Chondrocyte (in vitro differentiated cells): ENCODE measurements at regions not wholly inside any gene's neighbourhood (a gene's known extent, or its start where the extent isn't known, plus 50 kb on each side); places are given as distances from the start of the nearest gene placed in this dataset.

ENCODE experiments used
- DNase-seq: peaks from one replicate; pipeline ENCODE4 v3.0.0; 2021; ENCODE audit warnings: mixed read lengths, low spot score
- H3K27ac Mint-ChIP-seq: one replicate; pipeline ENCODE4 v1.8.0; 2021; ENCODE audit warnings: mild to moderate bottlenecking, moderate library complexity, mixed read lengths; ENCODE audit not compliant: unreplicated experiment
- H3K27me3 Mint-ChIP-seq: 2 replicates; pipeline ENCODE4 v1.8.0; 2021; ENCODE audit warnings: low read depth, mixed read lengths
- H3K36me3 Mint-ChIP-seq: 2 replicates; pipeline ENCODE4 v1.8.0; 2021; ENCODE audit warnings: low read depth, mixed read lengths
- H3K4me1 Mint-ChIP-seq: 2 replicates; pipeline ENCODE4 v1.8.0; 2021; ENCODE audit warnings: low read depth, mild to moderate bottlenecking, mixed read lengths
- H3K4me3 Mint-ChIP-seq: one replicate; pipeline ENCODE4 v1.8.0; 2021; ENCODE audit warnings: mild to moderate bottlenecking, moderate library complexity, mixed read lengths; ENCODE audit not compliant: unreplicated experiment
- H3K9me3 Mint-ChIP-seq: 2 replicates; pipeline ENCODE4 v1.8.0; 2021; ENCODE audit warnings: low read depth, mixed read lengths
- TF ChIP-seq, protein P1 (sequence below): fragments of 200-600 bp; sonication (generic); IDR thresholded peaks from 2 replicates; pipeline ENCODE4 v1.5.0; 2021; ENCODE audit warnings: antibody characterized with exemption, mild to moderate bottlenecking, moderate library complexity

- Mint-ChIP-seq H3K9me3 (no peaks in the 10 kb centered on the region), H3K4me3 (no peak overlapping the region), H3K4me1 (peaks cover 3% of the 10 kb centered on the region), H3K27ac (peak overlapping the region; percentile 32), H3K27me3 (peaks cover 2% of the 10 kb centered on the region), H3K36me3 (no peaks in the 10 kb centered on the region)
- TF ChIP-seq, protein P1, sequence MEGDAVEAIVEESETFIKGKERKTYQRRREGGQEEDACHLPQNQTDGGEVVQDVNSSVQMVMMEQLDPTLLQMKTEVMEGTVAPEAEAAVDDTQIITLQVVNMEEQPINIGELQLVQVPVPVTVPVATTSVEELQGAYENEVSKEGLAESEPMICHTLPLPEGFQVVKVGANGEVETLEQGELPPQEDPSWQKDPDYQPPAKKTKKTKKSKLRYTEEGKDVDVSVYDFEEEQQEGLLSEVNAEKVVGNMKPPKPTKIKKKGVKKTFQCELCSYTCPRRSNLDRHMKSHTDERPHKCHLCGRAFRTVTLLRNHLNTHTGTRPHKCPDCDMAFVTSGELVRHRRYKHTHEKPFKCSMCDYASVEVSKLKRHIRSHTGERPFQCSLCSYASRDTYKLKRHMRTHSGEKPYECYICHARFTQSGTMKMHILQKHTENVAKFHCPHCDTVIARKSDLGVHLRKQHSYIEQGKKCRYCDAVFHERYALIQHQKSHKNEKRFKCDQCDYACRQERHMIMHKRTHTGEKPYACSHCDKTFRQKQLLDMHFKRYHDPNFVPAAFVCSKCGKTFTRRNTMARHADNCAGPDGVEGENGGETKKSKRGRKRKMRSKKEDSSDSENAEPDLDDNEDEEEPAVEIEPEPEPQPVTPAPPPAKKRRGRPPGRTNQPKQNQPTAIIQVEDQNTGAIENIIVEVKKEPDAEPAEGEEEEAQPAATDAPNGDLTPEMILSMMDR: no peak
- DNase-seq: no peak
Measured at GRCh38 chr2:589281-590130, 87.7 kb downstream of the TMEM18 start.

DNA sequence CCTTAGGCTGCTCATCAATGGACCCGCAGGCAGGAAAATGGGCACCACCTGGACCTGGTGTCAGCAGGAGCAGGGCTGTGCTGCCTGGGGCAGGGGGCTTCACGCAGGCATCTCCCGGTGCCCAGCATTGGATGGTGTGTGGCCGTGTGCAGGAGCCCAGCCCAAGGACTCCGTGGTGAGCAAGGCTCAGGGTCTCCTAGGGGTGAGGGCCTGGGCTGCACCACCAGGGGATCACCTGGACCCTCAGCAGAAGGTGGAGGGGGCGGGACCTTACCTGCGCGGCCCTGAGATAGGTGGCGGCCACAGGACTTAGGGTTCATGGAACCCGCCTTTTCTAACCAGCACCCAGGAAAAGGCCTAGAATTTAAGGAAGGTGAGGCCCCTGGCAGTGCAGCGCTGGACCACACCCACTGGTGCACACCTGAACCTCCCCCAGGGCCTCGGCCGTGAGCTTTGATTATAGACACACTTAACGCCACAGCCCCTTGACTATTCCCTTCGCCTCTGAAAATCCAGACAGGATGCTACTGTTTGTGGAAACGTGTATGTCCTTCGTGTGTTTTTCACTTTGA, 89.0 kb downstream of the TMEM18 start:
- H3K36me3 Mint-ChIP-seq: no peaks in the 10 kb centered on the region
- no peak overlapping the region for H3K27ac Mint-ChIP-seq
- TF ChIP-seq, protein P1: no peak
- H3K9me3 Mint-ChIP-seq: no peaks in the 10 kb centered on the region
- H3K27me3 Mint-ChIP-seq: peaks cover 2% of the 10 kb centered on the region
- no peak for DNase-seq
- peaks cover 3% of the 10 kb centered on the region for H3K4me1 Mint-ChIP-seq
- H3K4me3 Mint-ChIP-seq: no peak overlapping the region

GRCh38 chr2:587087-587960, 89.9 kb downstream of the TMEM18 start:
- Mint-ChIP-seq H3K9me3 (no peaks in the 10 kb centered on the region), H3K27me3 (peaks cover 2% of the 10 kb centered on the region), H3K36me3 (no peaks in the 10 kb centered on the region), H3K4me3 (no peak overlapping the region), H3K27ac (no peak overlapping the region), H3K4me1 (peaks cover 3% of the 10 kb centered on the region)
- TF ChIP-seq, protein P1: no peak
- no peak for DNase-seq

DNA sequence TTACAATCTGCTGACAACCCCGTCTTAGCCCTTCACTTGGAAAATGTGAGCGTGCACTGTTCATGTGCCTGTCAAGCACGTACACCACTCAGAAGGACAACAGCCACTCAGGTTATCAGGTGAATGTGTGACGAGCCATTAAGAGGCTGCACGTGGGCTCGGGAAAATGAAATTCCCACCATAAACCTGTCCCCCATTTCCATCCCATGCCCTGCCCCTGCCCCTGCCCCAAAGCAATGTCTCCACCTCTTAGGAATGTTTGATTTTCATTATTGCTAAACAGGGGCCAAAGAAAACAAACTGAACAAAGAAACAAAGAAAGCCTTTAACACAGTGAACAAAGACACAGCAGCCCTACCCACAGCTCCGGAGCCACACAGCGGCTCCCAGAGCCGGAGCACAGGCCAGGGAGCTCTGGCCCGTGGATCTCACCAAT, 90.5 kb downstream of the TMEM18 start:
- DNase-seq: no peak
- H3K27me3 Mint-ChIP-seq: peaks cover 2% of the 10 kb centered on the region
- TF ChIP-seq, protein P1: no peak
- no peaks in the 10 kb centered on the region for H3K36me3 Mint-ChIP-seq
- H3K4me3 Mint-ChIP-seq: no peak overlapping the region
- no peaks in the 10 kb centered on the region for H3K9me3 Mint-ChIP-seq
- peaks cover 3% of the 10 kb centered on the region for H3K4me1 Mint-ChIP-seq
- no peak overlapping the region for H3K27ac Mint-ChIP-seq
